ENCODE measurements at regions not wholly inside any gene's neighbourhood (a gene's known extent, or its start where the extent isn't known, plus 50 kb on each side); places are given as distances from the start of the nearest gene placed in this dataset.

GRCh38 chr18:51543658-51544155 lies 346.2 kb upstream of the MEX3C start:
- no peak for DNase-seq
- intact Hi-C loops (cut with micrococcal nuclease) = no loop called here
- POLR2A ChIA-PET (ENCODE audit: partially characterized antibody) = no interaction called here
- no peaks in the 10 kb centered on the region for H3K27me3 ChIP-seq (ENCODE audit: insufficient read depth, low read length)
- H3K9me3 Mint-ChIP-seq = peaks cover 0 to 3% (median 0%) of the 10 kb centered on the region in 8 donors
- H3K4me3 Mint-ChIP-seq = no peak overlapping the region
- CTCF ChIA-PET (ENCODE audit: partially characterized antibody) = no interaction called here
- no peaks in the 10 kb centered on the region for H3K9me3 ChIP-seq (ENCODE audit: control insufficient read depth in 1 of 2, low read length in 2 of 2)
- no peak overlapping the region for H3K4me3 ChIP-seq (ENCODE audit: low read length in 2 of 2)
- no peaks in the 10 kb centered on the region for H3K4me1 Mint-ChIP-seq
- peaks cover 2 to 3% of the 10 kb centered on the region in 2 donors for H3K27me3 Mint-ChIP-seq
- H3K27ac Mint-ChIP-seq = no peak overlapping the region
- H3K4me1 ChIP-seq (ENCODE audit: insufficient read depth, low read length) = no peaks in the 10 kb centered on the region
- no peaks in the 10 kb centered on the region for H3K36me3 ChIP-seq (ENCODE audit: insufficient read depth, low read length)
- H3K36me3 Mint-ChIP-seq = no peaks in the 10 kb centered on the region
- H3K27ac ChIP-seq (ENCODE audit: low read depth, low read length) = no peak overlapping the region

- no peaks in the 10 kb centered on the region for H3K4me1 Mint-ChIP-seq
- no peaks in the 10 kb centered on the region for H3K27me3 Mint-ChIP-seq
- H3K9me3 Mint-ChIP-seq = peaks cover 0 to 3% (median 0%) of the 10 kb centered on the region in 8 donors
- no peak overlapping the region for H3K4me3 ChIP-seq (ENCODE audit: low read length in 2 of 2)
- CTCF ChIA-PET (ENCODE audit: partially characterized antibody) = no interaction called here
- H3K36me3 ChIP-seq (ENCODE audit: insufficient read depth, low read length) = no peaks in the 10 kb centered on the region
- no peaks in the 10 kb centered on the region for H3K9me3 ChIP-seq (ENCODE audit: control insufficient read depth in 1 of 2, low read length in 2 of 2)
- intact Hi-C loops (cut with micrococcal nuclease) = no loop called here
- DNase-seq = no peak
- H3K36me3 Mint-ChIP-seq = no peaks in the 10 kb centered on the region
- H3K27me3 ChIP-seq (ENCODE audit: insufficient read depth, low read length) = no peaks in the 10 kb centered on the region
- H3K4me3 Mint-ChIP-seq = no peak overlapping the region
- no peak overlapping the region for H3K27ac ChIP-seq (ENCODE audit: low read depth, low read length)
- POLR2A ChIA-PET (ENCODE audit: partially characterized antibody) = no interaction called here
- no peaks in the 10 kb centered on the region for H3K4me1 ChIP-seq (ENCODE audit: insufficient read depth, low read length)
- H3K27ac Mint-ChIP-seq = no peak overlapping the region
These were observed 348.0 kb upstream of the MEX3C start for GRCh38 chr18:51545446-51545845.

- Histone ChIP-seq H3K4me3 (ENCODE audit: low read length in 2 of 2) (no peak overlapping the region), H3K27ac (ENCODE audit: low read depth, low read length) (no peak overlapping the region), H3K27me3 (ENCODE audit: insufficient read depth, low read length) (no peaks in the 10 kb centered on the region), H3K4me1 (ENCODE audit: insufficient read depth, low read length) (no peaks in the 10 kb centered on the region), H3K9me3 (ENCODE audit: control insufficient read depth in 1 of 2, low read length in 2 of 2) (no peaks in the 10 kb centered on the region), H3K36me3 (ENCODE audit: insufficient read depth, low read length) (no peaks in the 10 kb centered on the region)
- ChIA-PET CTCF (ENCODE audit: partially characterized antibody) (no interaction called here), POLR2A (ENCODE audit: partially characterized antibody) (no interaction called here)
- no peak for DNase-seq
- Mint-ChIP-seq H3K9me3 (peaks cover 0 to 11% (median 6%) of the 10 kb centered on the region in 8 donors), H3K4me1 (no peaks in the 10 kb centered on the region), H3K27ac (no peak overlapping the region), H3K27me3 (peaks cover 5 to 11% of the 10 kb centered on the region in 2 donors), H3K4me3 (no peak overlapping the region), H3K36me3 (no peaks in the 10 kb centered on the region)
- intact Hi-C loops (cut with micrococcal nuclease) = no loop called here
These were observed 361.9 kb upstream of the MEX3C start for GRCh38 chr18:51559198-51559901.

GRCh38 chr18:51559902-51560287 lies 362.4 kb upstream of the MEX3C start:
- intact Hi-C loops (cut with micrococcal nuclease) = no loop called here
- peaks cover 5 to 11% of the 10 kb centered on the region in 2 donors for H3K27me3 Mint-ChIP-seq
- H3K36me3 Mint-ChIP-seq = no peaks in the 10 kb centered on the region

GRCh38 chr18:51561821-51562220 lies 364.3 kb upstream of the MEX3C start:
- no peaks in the 10 kb centered on the region for H3K4me1 ChIP-seq (ENCODE audit: insufficient read depth, low read length)
- H3K27ac ChIP-seq (ENCODE audit: low read depth, low read length) = no peak overlapping the region
- H3K9me3 Mint-ChIP-seq = peaks cover 0 to 4% (median 0%) of the 10 kb centered on the region in 8 donors
- no peak overlapping the region for H3K4me3 ChIP-seq (ENCODE audit: low read length in 2 of 2)
- no peak overlapping the region for H3K4me3 Mint-ChIP-seq
- CTCF ChIA-PET (ENCODE audit: partially characterized antibody) = no interaction called here
- no peaks in the 10 kb centered on the region for H3K27me3 ChIP-seq (ENCODE audit: insufficient read depth, low read length)
- DNase-seq = no peak
- H3K36me3 Mint-ChIP-seq = no peaks in the 10 kb centered on the region
- peaks cover 11 to 12% of the 10 kb centered on the region in 2 donors for H3K27me3 Mint-ChIP-seq
- POLR2A ChIA-PET (ENCODE audit: partially characterized antibody) = no interaction called here
- no peaks in the 10 kb centered on the region for H3K9me3 ChIP-seq (ENCODE audit: control insufficient read depth in 1 of 2, low read length in 2 of 2)
- intact Hi-C loops (cut with micrococcal nuclease) = no loop called here
- no peaks in the 10 kb centered on the region for H3K4me1 Mint-ChIP-seq
- no peaks in the 10 kb centered on the region for H3K36me3 ChIP-seq (ENCODE audit: insufficient read depth, low read length)
- H3K27ac Mint-ChIP-seq = no peak overlapping the region

More at GRCh38 chr18:51559902-51560287, 362.4 kb upstream of the MEX3C start:
- POLR2A ChIA-PET (ENCODE audit: partially characterized antibody) = no interaction called here
- no peak overlapping the region for H3K4me3 ChIP-seq (ENCODE audit: low read length in 2 of 2)
- Mint-ChIP-seq H3K4me3 (no peak overlapping the region), H3K9me3 (peaks cover 0 to 9% (median 4%) of the 10 kb centered on the region in 8 donors), H3K27ac (no peak overlapping the region), H3K4me1 (no peaks in the 10 kb centered on the region)
- CTCF ChIA-PET (ENCODE audit: partially characterized antibody) = no interaction called here
- no peaks in the 10 kb centered on the region for H3K4me1 ChIP-seq (ENCODE audit: insufficient read depth, low read length)
- no peaks in the 10 kb centered on the region for H3K9me3 ChIP-seq (ENCODE audit: control insufficient read depth in 1 of 2, low read length in 2 of 2)
- no peak overlapping the region for H3K27ac ChIP-seq (ENCODE audit: low read depth, low read length)
- H3K36me3 ChIP-seq (ENCODE audit: insufficient read depth, low read length) = no peaks in the 10 kb centered on the region
- no peak for DNase-seq
- H3K27me3 ChIP-seq (ENCODE audit: insufficient read depth, low read length) = no peaks in the 10 kb centered on the region

GRCh38 chr18:51562866-51563265 lies 365.4 kb upstream of the MEX3C start:
- Mint-ChIP-seq H3K36me3 (no peaks in the 10 kb centered on the region), H3K9me3 (peaks cover 0 to 4% (median 0%) of the 10 kb centered on the region in 8 donors), H3K4me1 (no peaks in the 10 kb centered on the region), H3K27ac (no peak overlapping the region), H3K4me3 (no peak overlapping the region), H3K27me3 (peaks cover 7 to 11% of the 10 kb centered on the region in 2 donors)
- CTCF ChIA-PET (ENCODE audit: partially characterized antibody) = no interaction called here
- Histone ChIP-seq H3K36me3 (ENCODE audit: insufficient read depth, low read length) (no peaks in the 10 kb centered on the region), H3K4me1 (ENCODE audit: insufficient read depth, low read length) (no peaks in the 10 kb centered on the region), H3K4me3 (ENCODE audit: low read length in 2 of 2) (no peak overlapping the region), H3K9me3 (ENCODE audit: control insufficient read depth in 1 of 2, low read length in 2 of 2) (no peaks in the 10 kb centered on the region), H3K27ac (ENCODE audit: low read depth, low read length) (no peak overlapping the region), H3K27me3 (ENCODE audit: insufficient read depth, low read length) (no peaks in the 10 kb centered on the region)
- intact Hi-C loops (cut with micrococcal nuclease) = no loop called here
- no peak for DNase-seq
- POLR2A ChIA-PET (ENCODE audit: partially characterized antibody) = no interaction called here

- Mint-ChIP-seq H3K4me1 (no peaks in the 10 kb centered on the region), H3K36me3 (no peaks in the 10 kb centered on the region), H3K27me3 (peaks cover 6 to 11% of the 10 kb centered on the region in 2 donors), H3K9me3 (peaks cover 0 to 4% (median 0%) of the 10 kb centered on the region in 8 donors), H3K4me3 (no peak overlapping the region), H3K27ac (no peak overlapping the region)
- Histone ChIP-seq H3K36me3 (ENCODE audit: insufficient read depth, low read length) (no peaks in the 10 kb centered on the region), H3K4me1 (ENCODE audit: insufficient read depth, low read length) (no peaks in the 10 kb centered on the region), H3K27me3 (ENCODE audit: insufficient read depth, low read length) (no peaks in the 10 kb centered on the region), H3K9me3 (ENCODE audit: control insufficient read depth in 1 of 2, low read length in 2 of 2) (no peaks in the 10 kb centered on the region), H3K27ac (ENCODE audit: low read depth, low read length) (no peak overlapping the region), H3K4me3 (ENCODE audit: low read length in 2 of 2) (no peak overlapping the region)
- intact Hi-C loops (cut with micrococcal nuclease) = no loop called here
- DNase-seq = no peak
- CTCF ChIA-PET (ENCODE audit: partially characterized antibody) = no interaction called here
- POLR2A ChIA-PET (ENCODE audit: partially characterized antibody) = no interaction called here
These were observed 365.9 kb upstream of the MEX3C start for GRCh38 chr18:51563396-51563795.
